ENCODE measurements at regions not wholly inside any gene's neighbourhood (a gene's known extent, or its start where the extent isn't known, plus 50 kb on each side); places are given as distances from the start of the nearest gene placed in this dataset.

DNA sequence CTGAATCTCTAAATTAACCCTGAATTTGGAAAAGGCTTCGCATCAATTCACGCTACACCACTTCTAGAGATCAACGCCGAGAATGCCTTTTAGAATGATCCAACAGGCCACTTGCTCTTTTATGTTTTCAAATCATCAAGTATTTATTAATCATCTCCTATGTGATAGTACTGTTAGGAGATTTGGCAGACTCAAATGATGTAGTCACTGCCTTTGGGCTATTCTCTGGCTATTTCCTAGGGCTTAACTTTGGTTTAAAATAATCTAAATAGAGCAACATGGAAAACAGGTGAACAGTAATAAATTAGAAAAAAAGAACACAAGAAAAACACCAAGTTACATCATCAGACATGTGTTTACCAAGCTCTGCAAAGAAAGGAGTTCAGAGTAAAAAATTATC lies 140.3 kb downstream of the TENT5A start:
- H3K27me3 ChIP-seq (ENCODE audit: insufficient read depth, poor library complexity, severe bottlenecking), result no peaks in the 10 kb centered on the region
- TF ChIP-seq, protein P1, sequence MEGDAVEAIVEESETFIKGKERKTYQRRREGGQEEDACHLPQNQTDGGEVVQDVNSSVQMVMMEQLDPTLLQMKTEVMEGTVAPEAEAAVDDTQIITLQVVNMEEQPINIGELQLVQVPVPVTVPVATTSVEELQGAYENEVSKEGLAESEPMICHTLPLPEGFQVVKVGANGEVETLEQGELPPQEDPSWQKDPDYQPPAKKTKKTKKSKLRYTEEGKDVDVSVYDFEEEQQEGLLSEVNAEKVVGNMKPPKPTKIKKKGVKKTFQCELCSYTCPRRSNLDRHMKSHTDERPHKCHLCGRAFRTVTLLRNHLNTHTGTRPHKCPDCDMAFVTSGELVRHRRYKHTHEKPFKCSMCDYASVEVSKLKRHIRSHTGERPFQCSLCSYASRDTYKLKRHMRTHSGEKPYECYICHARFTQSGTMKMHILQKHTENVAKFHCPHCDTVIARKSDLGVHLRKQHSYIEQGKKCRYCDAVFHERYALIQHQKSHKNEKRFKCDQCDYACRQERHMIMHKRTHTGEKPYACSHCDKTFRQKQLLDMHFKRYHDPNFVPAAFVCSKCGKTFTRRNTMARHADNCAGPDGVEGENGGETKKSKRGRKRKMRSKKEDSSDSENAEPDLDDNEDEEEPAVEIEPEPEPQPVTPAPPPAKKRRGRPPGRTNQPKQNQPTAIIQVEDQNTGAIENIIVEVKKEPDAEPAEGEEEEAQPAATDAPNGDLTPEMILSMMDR (IDR thresholded peaks at IDR 0.05; ENCODE audit: insufficient read depth, low read length), result no peak
- H3K4me3 ChIP-seq (replicated peaks; ENCODE audit: insufficient read depth, low read length), result no peak overlapping the region
- DNase-seq (ENCODE audit: low read depth in 1 of 2, low spot score in 1 of 2), result no peak
- H3K27ac ChIP-seq (replicated peaks), result no peak overlapping the region

DNA sequence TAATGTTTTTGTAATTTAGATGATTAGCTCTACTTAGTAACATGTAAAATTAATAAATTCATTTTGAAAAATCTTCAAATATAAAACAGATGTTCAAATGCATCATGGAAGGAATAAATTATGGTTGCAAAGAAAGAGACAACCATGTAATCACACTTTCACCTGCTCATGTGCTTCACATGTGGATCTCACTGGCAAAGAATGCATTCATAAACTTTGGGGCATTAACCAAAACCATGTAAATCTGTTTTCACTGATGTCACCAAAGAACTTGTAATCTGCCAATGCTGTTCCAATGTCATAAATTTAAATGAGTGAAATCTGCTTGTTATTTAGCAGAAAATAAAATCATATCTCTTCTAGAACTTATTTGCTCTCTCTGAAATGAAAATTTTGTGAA lies 142.7 kb downstream of the TENT5A start:
- Histone ChIP-seq H3K27me3 (ENCODE audit: insufficient read depth, poor library complexity, severe bottlenecking) (no peaks in the 10 kb centered on the region), H3K27ac (replicated peaks) (no peak overlapping the region), H3K4me3 (replicated peaks; ENCODE audit: insufficient read depth, low read length) (no peak overlapping the region)
- TF ChIP-seq, protein P2, sequence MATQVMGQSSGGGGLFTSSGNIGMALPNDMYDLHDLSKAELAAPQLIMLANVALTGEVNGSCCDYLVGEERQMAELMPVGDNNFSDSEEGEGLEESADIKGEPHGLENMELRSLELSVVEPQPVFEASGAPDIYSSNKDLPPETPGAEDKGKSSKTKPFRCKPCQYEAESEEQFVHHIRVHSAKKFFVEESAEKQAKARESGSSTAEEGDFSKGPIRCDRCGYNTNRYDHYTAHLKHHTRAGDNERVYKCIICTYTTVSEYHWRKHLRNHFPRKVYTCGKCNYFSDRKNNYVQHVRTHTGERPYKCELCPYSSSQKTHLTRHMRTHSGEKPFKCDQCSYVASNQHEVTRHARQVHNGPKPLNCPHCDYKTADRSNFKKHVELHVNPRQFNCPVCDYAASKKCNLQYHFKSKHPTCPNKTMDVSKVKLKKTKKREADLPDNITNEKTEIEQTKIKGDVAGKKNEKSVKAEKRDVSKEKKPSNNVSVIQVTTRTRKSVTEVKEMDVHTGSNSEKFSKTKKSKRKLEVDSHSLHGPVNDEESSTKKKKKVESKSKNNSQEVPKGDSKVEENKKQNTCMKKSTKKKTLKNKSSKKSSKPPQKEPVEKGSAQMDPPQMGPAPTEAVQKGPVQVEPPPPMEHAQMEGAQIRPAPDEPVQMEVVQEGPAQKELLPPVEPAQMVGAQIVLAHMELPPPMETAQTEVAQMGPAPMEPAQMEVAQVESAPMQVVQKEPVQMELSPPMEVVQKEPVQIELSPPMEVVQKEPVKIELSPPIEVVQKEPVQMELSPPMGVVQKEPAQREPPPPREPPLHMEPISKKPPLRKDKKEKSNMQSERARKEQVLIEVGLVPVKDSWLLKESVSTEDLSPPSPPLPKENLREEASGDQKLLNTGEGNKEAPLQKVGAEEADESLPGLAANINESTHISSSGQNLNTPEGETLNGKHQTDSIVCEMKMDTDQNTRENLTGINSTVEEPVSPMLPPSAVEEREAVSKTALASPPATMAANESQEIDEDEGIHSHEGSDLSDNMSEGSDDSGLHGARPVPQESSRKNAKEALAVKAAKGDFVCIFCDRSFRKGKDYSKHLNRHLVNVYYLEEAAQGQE (IDR thresholded peaks at IDR 0.05; ENCODE audit: insufficient replicate concordance, low read depth), result no peak
- TF ChIP-seq GABPA (IDR thresholded peaks at IDR 0.05; ENCODE audit: low read depth) (no peak), SPI1 (IDR thresholded peaks at IDR 0.05; ENCODE audit: borderline replicate concordance, low read depth) (no peak), POLR2AphosphoS5 (IDR thresholded peaks at IDR 0.05; ENCODE audit: low read depth) (no peak)
- TF ChIP-seq, protein P1 (IDR thresholded peaks at IDR 0.05; ENCODE audit: insufficient read depth, low read length), result no peak
- DNase-seq (ENCODE audit: low read depth in 1 of 2, low spot score in 1 of 2), result no peak

DNA sequence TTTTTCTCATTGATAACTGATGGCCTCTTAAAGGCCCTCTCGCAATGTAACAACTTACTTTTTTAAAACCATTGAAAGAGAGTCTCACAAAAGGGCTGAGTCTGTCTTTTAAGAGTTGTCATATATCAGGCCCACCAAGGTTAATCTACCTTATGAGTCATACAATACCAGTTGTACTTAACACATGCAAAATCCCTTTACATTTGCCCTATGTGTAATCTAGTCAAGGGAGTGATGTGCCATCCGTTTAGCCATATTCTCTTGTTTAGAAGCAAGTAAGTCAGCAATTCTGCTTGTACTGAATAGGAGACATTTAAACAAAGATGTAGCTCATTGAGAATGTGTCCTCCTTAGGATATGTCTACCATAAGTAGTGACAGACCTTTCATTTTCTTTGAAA lies 143.7 kb downstream of the TENT5A start:
- Histone ChIP-seq H3K27ac (replicated peaks) (no peak overlapping the region), H3K27me3 (ENCODE audit: insufficient read depth, poor library complexity, severe bottlenecking) (no peaks in the 10 kb centered on the region), H3K4me3 (replicated peaks; ENCODE audit: insufficient read depth, low read length) (no peak overlapping the region)
- no peak for DNase-seq (ENCODE audit: low read depth in 1 of 2, low spot score in 1 of 2)
- TF ChIP-seq, protein P1 (IDR thresholded peaks at IDR 0.05; ENCODE audit: insufficient read depth, low read length), result no peak

DNA sequence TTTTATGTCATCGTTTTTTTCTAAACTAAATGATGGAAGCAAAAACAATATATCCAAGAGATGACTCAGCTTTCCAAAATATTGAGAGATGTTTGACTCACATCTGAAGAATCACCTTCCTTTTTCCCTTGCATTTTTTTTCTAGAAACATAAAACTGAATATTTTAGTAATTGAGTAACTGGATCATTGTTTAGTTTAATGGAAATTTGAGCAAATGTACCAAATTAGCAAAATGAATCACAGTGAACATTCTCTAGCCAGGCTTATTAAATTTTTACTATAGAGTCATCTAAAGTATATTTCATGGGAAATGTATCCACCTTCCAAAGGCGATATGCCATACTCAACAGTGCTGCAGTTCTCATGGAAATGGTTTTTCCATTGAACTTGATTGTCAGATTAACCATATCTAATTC lies 145.5 kb downstream of the TENT5A start:
- H3K27me3 ChIP-seq (ENCODE audit: insufficient read depth, poor library complexity, severe bottlenecking), result no peaks in the 10 kb centered on the region
- H3K27ac ChIP-seq (replicated peaks), result no peak overlapping the region
- TF ChIP-seq SPI1 (IDR thresholded peaks at IDR 0.05; ENCODE audit: borderline replicate concordance, low read depth) (no peak), GABPA (IDR thresholded peaks at IDR 0.05; ENCODE audit: low read depth) (no peak), POLR2AphosphoS5 (IDR thresholded peaks at IDR 0.05; ENCODE audit: low read depth) (no peak)
- TF ChIP-seq, protein P1 (IDR thresholded peaks at IDR 0.05; ENCODE audit: insufficient read depth, low read length), result no peak
- TF ChIP-seq, protein P2 (IDR thresholded peaks at IDR 0.05; ENCODE audit: insufficient replicate concordance, low read depth), result no peak
- DNase-seq (ENCODE audit: low read depth in 1 of 2, low spot score in 1 of 2), result no peak
- H3K4me3 ChIP-seq (replicated peaks; ENCODE audit: insufficient read depth, low read length), result no peak overlapping the region

Measured in HL-60 (cell line).